Subcutaneous abdominal adipose tissue (tissue), 5 donors: ENCODE measurements at regions not wholly inside any gene's neighbourhood (a gene's known extent, or its start where the extent isn't known, plus 50 kb on each side); places are given as distances from the start of the nearest gene placed in this dataset.

Experiments used
- H3K27ac ChIP-seq: one replicate; pipeline ENCODE4 v1.7.0; 2013; ENCODE audit warnings: low read depth, mild to moderate bottlenecking, inconsistent platforms, low read length, moderate library complexity
- H3K27me3 ChIP-seq, 5 donors: one replicate each; pipeline ENCODE4 v1.7.0; 2013; ENCODE audit warnings: low read length in 5 of 5, inconsistent platforms in 1 of 5; ENCODE audit not compliant: control insufficient read depth in 5 of 5, insufficient read depth in 4 of 5
- H3K36me3 ChIP-seq, 5 donors: one replicate each; pipeline ENCODE4 v1.7.0; 2013; ENCODE audit warnings: low read length in 5 of 5; ENCODE audit not compliant: control insufficient read depth in 5 of 5, insufficient read depth in 5 of 5
- H3K4me1 ChIP-seq, 5 donors: one replicate each; pipeline ENCODE4 v1.7.0; 2013; ENCODE audit warnings: low read length in 5 of 5, mild to moderate bottlenecking in 3 of 5, moderate library complexity in 1 of 5; ENCODE audit not compliant: control insufficient read depth in 5 of 5, insufficient read depth in 5 of 5
- H3K4me3 ChIP-seq, 5 donors: one replicate each; pipeline ENCODE4 v1.7.0; 2013; ENCODE audit warnings: low read length in 5 of 5, low read depth in 1 of 5
- H3K9ac ChIP-seq, 5 donors: one replicate each; pipeline ENCODE4 v1.7.0; 2013; ENCODE audit warnings: low read length in 5 of 5, mild to moderate bottlenecking in 4 of 5, moderate library complexity in 3 of 5
- H3K9me3 ChIP-seq, 5 donors: one replicate each; pipeline ENCODE4 v1.7.0; 2013; ENCODE audit warnings: low read length in 5 of 5; ENCODE audit not compliant: control insufficient read depth in 5 of 5
- donor health status: healthy.
- donor health status: healthy.
- donor health status: healthy.
- donor health status: healthy.
- donor health status: healthy.

GRCh38 chr22:25488244-25489020, 76.0 kb upstream of the GRK3 start:
- H3K36me3 ChIP-seq: peaks cover 0 to 31% (median 21%) of the 10 kb centered on the region in 5 donors
- peaks cover 0 to 20% (median 5%) of the 10 kb centered on the region in 5 donors for H3K4me1 ChIP-seq
- H3K9ac ChIP-seq: no peak overlapping the region
- H3K27me3 ChIP-seq: no peaks in the 10 kb centered on the region
- H3K9me3 ChIP-seq: peaks cover 0 to 3% (median 0%) of the 10 kb centered on the region in 5 donors
- no peak overlapping the region for H3K4me3 ChIP-seq
- no peak overlapping the region for H3K27ac ChIP-seq

- Histone ChIP-seq H3K27me3 (no peaks in the 10 kb centered on the region), H3K27ac (no peak overlapping the region), H3K36me3 (peaks cover 0 to 20% (median 11%) of the 10 kb centered on the region in 5 donors), H3K4me1 (peaks cover 0 to 20% (median 5%) of the 10 kb centered on the region in 5 donors), H3K9ac (no peak overlapping the region), H3K9me3 (peaks cover 0 to 3% (median 0%) of the 10 kb centered on the region in 5 donors), H3K4me3 (no peak overlapping the region)
These were observed 74.5 kb upstream of the GRK3 start for GRCh38 chr22:25489947-25490346.

GRCh38 chr22:25490896-25491295, 73.6 kb upstream of the GRK3 start:
- peaks cover 0 to 14% (median 1%) of the 10 kb centered on the region in 5 donors for H3K36me3 ChIP-seq
- H3K4me3 ChIP-seq: no peak overlapping the region
- H3K27me3 ChIP-seq: no peaks in the 10 kb centered on the region
- no peak overlapping the region for H3K9ac ChIP-seq
- no peak overlapping the region for H3K27ac ChIP-seq
- peaks cover 0 to 3% (median 0%) of the 10 kb centered on the region in 5 donors for H3K9me3 ChIP-seq
- peaks cover 0 to 20% (median 5%) of the 10 kb centered on the region in 5 donors for H3K4me1 ChIP-seq

GRCh38 chr22:25492162-25492561, 72.3 kb upstream of the GRK3 start:
- no peaks in the 10 kb centered on the region for H3K27me3 ChIP-seq
- peaks cover 0 to 21% (median 5%) of the 10 kb centered on the region in 5 donors for H3K4me1 ChIP-seq
- peaks cover 0 to 3% (median 0%) of the 10 kb centered on the region in 5 donors for H3K9me3 ChIP-seq
- H3K36me3 ChIP-seq: peaks cover 0 to 12% (median 0%) of the 10 kb centered on the region in 5 donors
- H3K9ac ChIP-seq: no peak overlapping the region
- no peak overlapping the region for H3K4me3 ChIP-seq
- no peak overlapping the region for H3K27ac ChIP-seq

- Histone ChIP-seq H3K9me3 (peaks cover 0 to 3% (median 0%) of the 10 kb centered on the region in 5 donors), H3K4me1 (peaks cover 0 to 22% (median 5%) of the 10 kb centered on the region in 5 donors), H3K9ac (no peak overlapping the region), H3K4me3 (no peak overlapping the region), H3K27me3 (no peaks in the 10 kb centered on the region), H3K36me3 (peaks cover 0 to 12% (median 0%) of the 10 kb centered on the region in 5 donors), H3K27ac (no peak overlapping the region)
These were observed 71.4 kb upstream of the GRK3 start for GRCh38 chr22:25492841-25493734.

GRCh38 chr22:25493794-25494193, 70.7 kb upstream of the GRK3 start:
- peaks cover 0 to 15% (median 5%) of the 10 kb centered on the region in 5 donors for H3K4me1 ChIP-seq

GRCh38 chr22:25494774-25495173, 69.7 kb upstream of the GRK3 start:
- peaks cover 0 to 12% (median 0%) of the 10 kb centered on the region in 5 donors for H3K36me3 ChIP-seq
- H3K4me1 ChIP-seq: peaks cover 0 to 11% (median 5%) of the 10 kb centered on the region in 5 donors
- peaks cover 0 to 3% (median 0%) of the 10 kb centered on the region in 5 donors for H3K9me3 ChIP-seq
- H3K4me3 ChIP-seq: no peak overlapping the region
- no peaks in the 10 kb centered on the region for H3K27me3 ChIP-seq
- H3K27ac ChIP-seq: no peak overlapping the region
- H3K9ac ChIP-seq: no peak overlapping the region

More at GRCh38 chr22:25493794-25494193, 70.7 kb upstream of the GRK3 start:
- peaks cover 0 to 12% (median 0%) of the 10 kb centered on the region in 5 donors for H3K36me3 ChIP-seq
- H3K9ac ChIP-seq: no peak overlapping the region
- no peaks in the 10 kb centered on the region for H3K27me3 ChIP-seq
- peaks cover 0 to 3% (median 0%) of the 10 kb centered on the region in 5 donors for H3K9me3 ChIP-seq
- H3K27ac ChIP-seq: no peak overlapping the region
- no peak overlapping the region for H3K4me3 ChIP-seq

GRCh38 chr22:25495285-25495684, 69.2 kb upstream of the GRK3 start:
- Histone ChIP-seq H3K36me3 (peaks cover 0 to 10% (median 0%) of the 10 kb centered on the region in 5 donors), H3K4me1 (peaks cover 0 to 11% (median 5%) of the 10 kb centered on the region in 5 donors), H3K4me3 (no peak overlapping the region), H3K27ac (no peak overlapping the region), H3K9me3 (no peaks in the 10 kb centered on the region), H3K9ac (no peak overlapping the region), H3K27me3 (no peaks in the 10 kb centered on the region)

- H3K27me3 ChIP-seq: no peaks in the 10 kb centered on the region
- no peaks in the 10 kb centered on the region for H3K9me3 ChIP-seq
- no peak overlapping the region for H3K27ac ChIP-seq
- no peak overlapping the region for H3K4me3 ChIP-seq
- H3K9ac ChIP-seq: no peak overlapping the region
- H3K4me1 ChIP-seq: peaks cover 0 to 11% (median 5%) of the 10 kb centered on the region in 5 donors
- H3K36me3 ChIP-seq: peaks cover 0 to 3% (median 0%) of the 10 kb centered on the region in 5 donors
These were observed 67.9 kb upstream of the GRK3 start for GRCh38 chr22:25496396-25497064.
